NT2/D1 (cell line): ENCODE measurements at regions not wholly inside any gene's neighbourhood (a gene's known extent, or its start where the extent isn't known, plus 50 kb on each side); places are given as distances from the start of the nearest gene placed in this dataset.

Source experiments
- SUZ12 ChIP-seq: IDR thresholded peaks from 2 replicates; pipeline ENCODE4 v1.6.1; 2011; ENCODE audit not compliant: insufficient read length, insufficient read depth; ENCODE audit errors: extremely low read depth
- YY1 ChIP-seq: IDR thresholded peaks from 2 replicates; pipeline ENCODE4 v1.6.1; 2011; ENCODE audit not compliant: insufficient read length, insufficient read depth
- ZNF274 ChIP-seq: IDR thresholded peaks from 2 replicates; pipeline ENCODE4 v1.6.1; 2011; ENCODE audit warnings: mild to moderate bottlenecking, low read depth, low read length

DNA sequence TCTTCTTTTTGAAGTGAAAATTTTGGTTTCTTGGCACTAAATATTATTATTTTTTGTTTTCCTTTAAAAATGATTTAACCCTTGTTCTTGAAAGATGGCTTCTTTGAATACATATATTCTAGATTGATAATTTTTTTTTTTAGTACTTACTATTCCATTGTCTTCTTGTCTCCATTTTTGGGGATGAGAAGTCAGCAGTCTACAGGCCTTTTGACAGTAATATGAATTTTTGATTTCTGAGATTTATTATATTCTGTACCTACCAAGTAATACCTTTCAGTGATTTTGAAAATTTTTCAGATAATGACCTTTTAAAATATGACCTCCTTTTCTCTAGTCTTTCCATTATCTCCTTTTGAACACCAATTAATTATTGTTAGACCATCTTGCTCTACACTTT, 294.1 kb upstream of the LARGE1 start:
- TF ChIP-seq YY1 (no peak), ZNF274 (no peak), SUZ12 (no peak)
